ENCODE measurements at regions not wholly inside any gene's neighbourhood (a gene's known extent, or its start where the extent isn't known, plus 50 kb on each side); places are given as distances from the start of the nearest gene placed in this dataset.
A peak's percentile ranks its signal among the peaks of the same experiment; 100 is the strongest.

- peak overlapping the region; percentile 76 for H3K4me3 Mint-ChIP-seq
- H3K27me3 Mint-ChIP-seq = no peaks in the 10 kb centered on the region
- ChIA-PET POLR2A (interaction anchor here (0.7 to 1.0 kb wide), 2 partner anchors 43 to 61 kb away, joined by 3 to 4 read pairs; no protein-coding TSS in a partner anchor), CTCF (interaction anchor here (0.9 to 1.9 kb wide), 16 partner anchors 17 to 294 kb away, joined by 3 to 12 read pairs (median 5); partner anchors contain the start of gene MGAT5)
- peak; percentile 28 for TF ChIP-seq CTCF (IDR thresholded peaks at IDR 0.05)
- no peak for TF ChIP-seq EZH2 (IDR thresholded peaks at IDR 0.05; ENCODE audit: borderline replicate concordance, insufficient read depth, low read depth, low read length, poor library complexity, severe bottlenecking)
- Histone ChIP-seq H3K4me3 (ENCODE audit: control extremely low read depth in 1 of 5, extremely low read depth in 1 of 5, insufficient read depth in 1 of 5, low read depth in 2 of 5, low read length in 4 of 5) (no peak overlapping the region), H3K9ac (ENCODE audit: low read length) (peak overlapping the region; percentile 37), H4K20me1 (ENCODE audit: control insufficient read depth, insufficient read depth, low read length, poor library complexity, severe bottlenecking) (peaks cover 20% of the 10 kb centered on the region), H3K4me2 (replicated peaks; ENCODE audit: low read depth, low read length, poor library complexity, severe bottlenecking) (peak overlapping the region; percentile 56), H3K9me3 (ENCODE audit: control extremely low read depth in 1 of 3, control insufficient read depth in 2 of 3, insufficient read depth in 1 of 3, low read length in 2 of 3) (no peaks in the 10 kb centered on the region), H3K79me2 (ENCODE audit: control insufficient read depth, insufficient read depth, low read length) (peaks cover 95% of the 10 kb centered on the region), H3K27ac (ENCODE audit: low read length in 2 of 2) (peak overlapping the region; percentile 63 to 81), H3K36me3 (replicated peaks in 1 of 2; ENCODE audit: control extremely low read depth in 1 of 2, control insufficient read depth in 1 of 2, extremely low read depth in 1 of 2, insufficient read depth in 2 of 2, low read length in 1 of 2) (peaks cover under 1 to 4% of the 10 kb centered on the region in 2 experiments), H2AFZ (ENCODE audit: insufficient read depth, low read depth, low read length, poor library complexity, severe bottlenecking) (no peak overlapping the region), H3K4me1 (ENCODE audit: control insufficient read depth in 2 of 2, insufficient read depth in 2 of 2, low read length in 2 of 2) (peaks cover 84 to 93% of the 10 kb centered on the region in 2 donors), H3K27me3 (replicated peaks in 1 of 4; ENCODE audit: control extremely low read depth in 1 of 4, control insufficient read depth in 3 of 4, insufficient read depth in 4 of 4, low read length in 3 of 4) (no peaks in the 10 kb centered on the region)
- H3K27ac Mint-ChIP-seq = peak overlapping the region; percentile 95
- DNase-seq (peak; percentile 69), ATAC-seq (ENCODE audit: low read depth) (peak; percentile 85)
- intact Hi-C loops (cut with micrococcal nuclease) = loop anchor here (1.0 to 2.0 kb wide), 2 partner anchors 62 to 230 kb away; no protein-coding TSS in a partner anchor
- H3K4me1 Mint-ChIP-seq = peaks cover 91% of the 10 kb centered on the region
- WGBS (ENCODE audit: insufficient coverage) = 18% methylated on average over 2 of the region's 5 CpGs
- no peaks in the 10 kb centered on the region for H3K9me3 Mint-ChIP-seq (ENCODE audit: insufficient read depth)
Observed at GRCh38 chr2:134181219-134181618, 72.7 kb upstream of the MGAT5 start.

- Histone ChIP-seq H4K20me1 (ENCODE audit: control insufficient read depth, insufficient read depth, low read length, poor library complexity, severe bottlenecking) (peaks cover 38% of the 10 kb centered on the region), H2AFZ (ENCODE audit: insufficient read depth, low read depth, low read length, poor library complexity, severe bottlenecking) (peak overlapping the region; percentile 41), H3K9me3 (ENCODE audit: control extremely low read depth in 1 of 3, control insufficient read depth in 2 of 3, insufficient read depth in 1 of 3, low read length in 2 of 3) (no peaks in the 10 kb centered on the region), H3K9ac (ENCODE audit: low read length) (peak overlapping the region; percentile 9), H3K4me3 (ENCODE audit: control extremely low read depth in 1 of 5, extremely low read depth in 1 of 5, insufficient read depth in 1 of 5, low read depth in 2 of 5, low read length in 4 of 5) (no peak overlapping the region), H3K27me3 (replicated peaks in 1 of 4; ENCODE audit: control extremely low read depth in 1 of 4, control insufficient read depth in 3 of 4, insufficient read depth in 4 of 4, low read length in 3 of 4) (no peaks in the 10 kb centered on the region), H3K27ac (ENCODE audit: low read length in 2 of 2) (peak overlapping the region in 1 of 2 donors; percentile 37), H3K4me2 (replicated peaks; ENCODE audit: low read depth, low read length, poor library complexity, severe bottlenecking) (peak overlapping the region; percentile 42), H3K4me1 (ENCODE audit: control insufficient read depth in 2 of 2, insufficient read depth in 2 of 2, low read length in 2 of 2) (peaks cover 73 to 74% of the 10 kb centered on the region in 2 donors), H3K79me2 (ENCODE audit: control insufficient read depth, insufficient read depth, low read length) (peaks cover 97% of the 10 kb centered on the region), H3K36me3 (replicated peaks in 1 of 2; ENCODE audit: control extremely low read depth in 1 of 2, control insufficient read depth in 1 of 2, extremely low read depth in 1 of 2, insufficient read depth in 2 of 2, low read length in 1 of 2) (peaks cover 0 to 3% of the 10 kb centered on the region in 2 experiments)
- H3K27me3 Mint-ChIP-seq = no peaks in the 10 kb centered on the region
- ChIA-PET CTCF (interaction anchor here (0.9 to 1.0 kb wide), 2 partner anchors 18 to 34 kb away, joined by 3 to 4 read pairs; no protein-coding TSS in a partner anchor), POLR2A (no interaction called here)
- no peaks in the 10 kb centered on the region for H3K9me3 Mint-ChIP-seq (ENCODE audit: insufficient read depth)
- no peak for TF ChIP-seq EZH2 (IDR thresholded peaks at IDR 0.05; ENCODE audit: borderline replicate concordance, insufficient read depth, low read depth, low read length, poor library complexity, severe bottlenecking)
- no peak for TF ChIP-seq CTCF (IDR thresholded peaks at IDR 0.05)
- H3K4me3 Mint-ChIP-seq = no peak overlapping the region
- peak overlapping the region; percentile 74 for H3K27ac Mint-ChIP-seq
- WGBS (ENCODE audit: insufficient coverage) = 17% methylated on average over 6 of the region's 9 CpGs
- intact Hi-C loops (cut with micrococcal nuclease) = no loop called here
- H3K4me1 Mint-ChIP-seq = peaks cover 90% of the 10 kb centered on the region
- DNase-seq (no peak), ATAC-seq (ENCODE audit: low read depth) (no peak)
Observed at GRCh38 chr2:134183679-134184078, 70.2 kb upstream of the MGAT5 start.
